Natural killer cell (primary cell): ENCODE measurements at regions not wholly inside any gene's neighbourhood (a gene's known extent, or its start where the extent isn't known, plus 50 kb on each side); places are given as distances from the start of the nearest gene placed in this dataset.
A peak's percentile ranks its signal among the peaks of the same experiment; 100 is the strongest.

Source experiments
- ATAC-seq, 3 donors: fragments of 150-1000 bp in 2 of 3; fragments of 200-7000 bp in 1 of 3; cut with Tn5 transposase; 1 replicate in 1 of 3; 2 replicates in 2 of 3; pipeline ENCODE4 v1.10.0; 2021; ENCODE audit warnings: mild to moderate bottlenecking in 2 of 3, moderate library complexity in 2 of 3
- DNase-seq, 2 donors: peaks; one replicate each; pipeline versions ENCODE4 v3.0.0 to v3.0.0-alpha.2; 2013 to 2021; ENCODE audit warnings: mixed read lengths in 1 of 2
- H3K27ac ChIP-seq: one replicate; pipeline ENCODE4 v1.5.1; 2013; ENCODE audit warnings: mild to moderate bottlenecking, low read length
- H3K27me3 ChIP-seq: one replicate; pipeline ENCODE4 v1.6.1; 2013; ENCODE audit warnings: low read length; ENCODE audit not compliant: control insufficient read depth, insufficient read depth
- H3K36me3 ChIP-seq: one replicate; pipeline ENCODE4 v1.6.1; 2013; ENCODE audit warnings: low read length; ENCODE audit not compliant: control insufficient read depth, insufficient read depth
- H3K4me1 ChIP-seq: one replicate; pipeline ENCODE4 v1.6.1; 2013; ENCODE audit warnings: low read length; ENCODE audit not compliant: control insufficient read depth, insufficient read depth
- H3K4me3 ChIP-seq: one replicate; pipeline ENCODE4 v1.5.1; 2013; ENCODE audit warnings: low read length
- H3K9me3 ChIP-seq: one replicate; pipeline ENCODE4 v1.6.1; 2013; ENCODE audit warnings: low read length; ENCODE audit not compliant: control insufficient read depth, insufficient read depth
- H3K27ac Mint-ChIP-seq, 2 donors: one replicate each; pipeline ENCODE4 v1.8.0; 2022; ENCODE audit warnings: mild to moderate bottlenecking in 2 of 2, mixed read lengths in 2 of 2, moderate library complexity in 1 of 2
- H3K27me3 Mint-ChIP-seq, 2 donors: one replicate each; pipeline ENCODE4 v1.8.0; 2022; ENCODE audit warnings: low read depth in 2 of 2, mixed read lengths in 2 of 2
- H3K36me3 Mint-ChIP-seq: one replicate; pipeline ENCODE4 v1.8.0; 2022; ENCODE audit warnings: mixed read lengths
- H3K4me1 Mint-ChIP-seq, 2 donors: one replicate each; pipeline ENCODE4 v1.8.0; 2022; ENCODE audit warnings: mixed read lengths in 2 of 2
- H3K4me3 Mint-ChIP-seq: one replicate; pipeline ENCODE4 v1.8.0; 2022; ENCODE audit warnings: mild to moderate bottlenecking, moderate library complexity, mixed read lengths
- H3K9me3 Mint-ChIP-seq, 2 donors: one replicate each; pipeline ENCODE4 v1.8.0; 2022; ENCODE audit warnings: mixed read lengths in 2 of 2
- CTCF ChIP-seq: fragments of 200-600 bp; IDR thresholded peaks from one replicate; pipeline ENCODE4 v1.8.0; 2022; ENCODE audit warnings: antibody characterized with exemption
- WGBS: methylation state at CpG from one replicate; pipeline ENCODE4 v1.1.7; 2013; ENCODE audit warnings: missing lambda C conversion rate; ENCODE audit not compliant: insufficient coverage; 5-methylcytosine and 5-hydroxymethylcytosine counted together
- intact Hi-C: fragments of 100-400 bp; cut with micrococcal nuclease; formaldehyde crosslinking; loops from one replicate; pipeline ENCODE4 v1.14.2; 2022

DNA sequence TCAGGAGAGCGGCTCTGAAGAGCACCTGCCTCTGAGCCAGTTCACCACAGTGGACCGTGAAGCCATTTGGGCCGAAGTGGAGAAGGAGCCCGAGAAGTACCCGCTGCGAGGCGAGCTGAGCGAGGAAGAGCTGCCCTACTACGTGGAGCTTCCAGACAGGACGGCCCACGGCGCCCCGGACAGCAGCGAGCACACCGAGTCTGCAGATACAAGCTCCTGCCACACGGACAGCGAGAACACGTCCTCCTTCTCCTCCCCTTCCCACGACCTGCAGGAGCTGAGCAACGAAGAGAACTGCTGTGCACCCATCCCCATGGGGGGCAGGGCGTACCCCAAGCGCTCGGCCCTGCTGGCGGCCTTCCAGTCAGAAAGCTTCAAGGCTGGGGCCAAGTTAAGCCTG lies 74.9 kb upstream of the MORC3 start:
- Mint-ChIP-seq H3K4me1 (peaks cover 0 to 4% of the 10 kb centered on the region in 2 donors), H3K4me3 (no peak overlapping the region), H3K9me3 (no peaks in the 10 kb centered on the region), H3K36me3 (peaks cover 8% of the 10 kb centered on the region), H3K27ac (no peak overlapping the region), H3K27me3 (no peaks in the 10 kb centered on the region)
- no peak for TF ChIP-seq CTCF
- Histone ChIP-seq H3K9me3 (no peaks in the 10 kb centered on the region), H3K4me1 (no peaks in the 10 kb centered on the region), H3K4me3 (no peak overlapping the region), H3K27ac (no peak overlapping the region), H3K27me3 (no peaks in the 10 kb centered on the region), H3K36me3 (peaks cover 44% of the 10 kb centered on the region)
- 96% methylated on average over 24 of the region's 24 CpGs for WGBS
- no peak for DNase-seq
- ATAC-seq, result no peak
- intact Hi-C loops, result no loop called here

- Histone ChIP-seq H3K27ac (no peak overlapping the region), H3K9me3 (no peaks in the 10 kb centered on the region), H3K4me3 (no peak overlapping the region), H3K4me1 (no peaks in the 10 kb centered on the region), H3K27me3 (no peaks in the 10 kb centered on the region), H3K36me3 (peaks cover 48% of the 10 kb centered on the region)
- no peaks in the 10 kb centered on the region for H3K9me3 Mint-ChIP-seq
- H3K4me1 Mint-ChIP-seq, result peaks cover 0 to 4% of the 10 kb centered on the region in 2 donors
- H3K36me3 Mint-ChIP-seq, result peaks cover 8% of the 10 kb centered on the region
- no peak for ATAC-seq
- 98% methylated on average over 18 of the region's 18 CpGs for WGBS
- TF ChIP-seq CTCF, result no peak
- DNase-seq, result peak in 1 of 2 donors; percentile 14
- intact Hi-C loops, result no loop called here
- H3K4me3 Mint-ChIP-seq, result no peak overlapping the region
- no peaks in the 10 kb centered on the region for H3K27me3 Mint-ChIP-seq
- H3K27ac Mint-ChIP-seq, result no peak overlapping the region
These were observed 74.3 kb upstream of the MORC3 start for GRCh38 chr21:36245649-36246048.

GRCh38 chr21:36246080-36246631 lies 73.8 kb upstream of the MORC3 start:
- Histone ChIP-seq H3K27me3 (no peaks in the 10 kb centered on the region), H3K4me3 (no peak overlapping the region), H3K27ac (no peak overlapping the region), H3K4me1 (no peaks in the 10 kb centered on the region), H3K9me3 (no peaks in the 10 kb centered on the region), H3K36me3 (peaks cover 53% of the 10 kb centered on the region)
- Mint-ChIP-seq H3K4me1 (peaks cover 0 to 4% of the 10 kb centered on the region in 2 donors), H3K27ac (no peak overlapping the region), H3K9me3 (no peaks in the 10 kb centered on the region), H3K36me3 (peaks cover 8% of the 10 kb centered on the region), H3K27me3 (no peaks in the 10 kb centered on the region), H3K4me3 (no peak overlapping the region)
- DNase-seq (no peak), ATAC-seq (no peak)
- intact Hi-C loops, result no loop called here
- 97% methylated on average over 23 of the region's 23 CpGs for WGBS
- TF ChIP-seq CTCF, result no peak

DNA sequence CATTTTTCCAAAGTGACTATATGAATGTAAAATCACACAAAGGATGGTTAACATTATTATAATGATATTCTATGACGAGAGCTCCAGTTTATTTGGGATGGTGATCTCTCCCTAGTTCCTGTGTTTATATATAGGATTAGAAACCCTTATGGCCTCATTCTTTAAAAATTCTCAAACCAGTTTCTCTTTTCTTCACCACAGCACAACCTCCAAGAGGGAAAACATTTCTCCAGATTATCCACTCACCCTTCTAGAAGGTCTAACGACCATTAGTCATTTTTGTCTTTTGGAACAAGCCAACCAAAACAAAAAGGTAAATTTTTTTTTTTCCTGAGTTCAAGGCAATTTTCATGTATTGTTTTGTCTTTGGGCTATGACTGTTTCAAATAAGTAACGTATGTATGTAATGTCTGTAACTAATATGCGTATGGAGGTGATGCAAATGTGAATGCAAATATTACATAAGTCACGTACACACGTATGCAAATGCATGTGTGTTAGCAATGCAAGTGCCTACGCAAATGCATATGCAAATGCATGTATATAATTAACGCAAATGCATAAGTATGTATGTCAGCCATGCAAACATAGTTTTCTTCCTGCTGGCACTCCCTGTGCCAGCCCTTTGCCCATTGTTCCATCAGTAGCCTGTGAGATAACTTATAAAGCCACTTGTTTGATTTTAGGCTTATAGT lies 72.5 kb upstream of the MORC3 start:
- no peaks in the 10 kb centered on the region for H3K9me3 ChIP-seq
- peaks cover 8% of the 10 kb centered on the region for H3K36me3 Mint-ChIP-seq
- H3K9me3 Mint-ChIP-seq, result no peaks in the 10 kb centered on the region
- H3K4me1 ChIP-seq, result no peaks in the 10 kb centered on the region
- no peak overlapping the region for H3K27ac ChIP-seq
- H3K27ac Mint-ChIP-seq, result no peak overlapping the region
- H3K27me3 ChIP-seq, result no peaks in the 10 kb centered on the region
- no peak for TF ChIP-seq CTCF
- peaks cover 55% of the 10 kb centered on the region for H3K36me3 ChIP-seq
- intact Hi-C loops, result no loop called here
- H3K27me3 Mint-ChIP-seq, result no peaks in the 10 kb centered on the region
- no peak overlapping the region for H3K4me3 Mint-ChIP-seq
- ATAC-seq (no peak), DNase-seq (no peak)
- no peak overlapping the region for H3K4me3 ChIP-seq
- 94% methylated on average over 7 of the region's 8 CpGs for WGBS
- H3K4me1 Mint-ChIP-seq, result peaks cover 0 to 4% of the 10 kb centered on the region in 2 donors
